Lower leg skin (tissue), 4 donors: ENCODE measurements at regions not wholly inside any gene's neighbourhood (a gene's known extent, or its start where the extent isn't known, plus 50 kb on each side); places are given as distances from the start of the nearest gene placed in this dataset.

Source experiments
- DNase-seq, 2 donors: peaks; one replicate each; pipeline ENCODE4 v3.0.0-alpha.2; 2019; ENCODE audit warnings: low spot score in 2 of 2
- H3K4me3 ChIP-seq: fragments of 200-600 bp; sonication (generic); 2 replicates; pipeline ENCODE4 v1.5.1; 2017; ENCODE audit warnings: mild to moderate bottlenecking, low read depth; ENCODE audit not compliant: poor library complexity, severe bottlenecking
- POLR2A ChIP-seq, 2 donors: fragments of 450-650 bp; IDR thresholded peaks; one replicate each; pipeline ENCODE4 v1.6.1; 2016 to 2017; ENCODE audit warnings: antibody characterized with exemption in 2 of 2, mild to moderate bottlenecking in 1 of 2, moderate library complexity in 1 of 2
- WGBS, 2 donors: methylation state at CpG; one replicate each; pipeline ENCODE4 v1.1.5; 2018; 5-methylcytosine and 5-hydroxymethylcytosine counted together
- intact Hi-C: fragments of 100-400 bp; cut with DNase I; formaldehyde crosslinking; loops from one replicate; pipeline ENCODE4 v1.15.0; 2023; ENCODE audit warnings: low total_unique reads
- TF ChIP-seq, protein P1 (sequence below), 3 donors: fragments of 450-650 bp; IDR thresholded peaks; one replicate each; pipeline ENCODE4 v1.5.1; 2016; ENCODE audit warnings: antibody characterized with exemption in 3 of 3, mild to moderate bottlenecking in 3 of 3, moderate library complexity in 2 of 3

- TF ChIP-seq, protein P1, sequence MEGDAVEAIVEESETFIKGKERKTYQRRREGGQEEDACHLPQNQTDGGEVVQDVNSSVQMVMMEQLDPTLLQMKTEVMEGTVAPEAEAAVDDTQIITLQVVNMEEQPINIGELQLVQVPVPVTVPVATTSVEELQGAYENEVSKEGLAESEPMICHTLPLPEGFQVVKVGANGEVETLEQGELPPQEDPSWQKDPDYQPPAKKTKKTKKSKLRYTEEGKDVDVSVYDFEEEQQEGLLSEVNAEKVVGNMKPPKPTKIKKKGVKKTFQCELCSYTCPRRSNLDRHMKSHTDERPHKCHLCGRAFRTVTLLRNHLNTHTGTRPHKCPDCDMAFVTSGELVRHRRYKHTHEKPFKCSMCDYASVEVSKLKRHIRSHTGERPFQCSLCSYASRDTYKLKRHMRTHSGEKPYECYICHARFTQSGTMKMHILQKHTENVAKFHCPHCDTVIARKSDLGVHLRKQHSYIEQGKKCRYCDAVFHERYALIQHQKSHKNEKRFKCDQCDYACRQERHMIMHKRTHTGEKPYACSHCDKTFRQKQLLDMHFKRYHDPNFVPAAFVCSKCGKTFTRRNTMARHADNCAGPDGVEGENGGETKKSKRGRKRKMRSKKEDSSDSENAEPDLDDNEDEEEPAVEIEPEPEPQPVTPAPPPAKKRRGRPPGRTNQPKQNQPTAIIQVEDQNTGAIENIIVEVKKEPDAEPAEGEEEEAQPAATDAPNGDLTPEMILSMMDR (IDR thresholded peaks at IDR 0.05): no peak
- TF ChIP-seq POLR2A (IDR thresholded peaks at IDR 0.05): no peak
- no peak overlapping the region for H3K4me3 ChIP-seq
- DNase-seq: no peak
- intact Hi-C loops: no loop called here
Measured at GRCh38 chr4:105074097-105074496, 72.6 kb upstream of the TET2 start.

GRCh38 chr4:105075045-105075444, 71.6 kb upstream of the TET2 start:
- no peak overlapping the region for H3K4me3 ChIP-seq
- 66 to 82% methylated on average over 2 of the region's 2 CpGs for WGBS, 2 donors
- TF ChIP-seq, protein P1 (IDR thresholded peaks at IDR 0.05): no peak
- TF ChIP-seq POLR2A (IDR thresholded peaks at IDR 0.05): no peak
- intact Hi-C loops: no loop called here
- DNase-seq: no peak

- no peak overlapping the region for H3K4me3 ChIP-seq
- DNase-seq: peak in 1 of 2 donors; percentile 14
- intact Hi-C loops: no loop called here
- TF ChIP-seq, protein P1 (IDR thresholded peaks at IDR 0.05): no peak
- no peak for TF ChIP-seq POLR2A (IDR thresholded peaks at IDR 0.05)
- 13 to 15% methylated on average over 10 of the region's 10 CpGs for WGBS, 2 donors
Measured at GRCh38 chr4:105088110-105088879, 58.4 kb upstream of the TET2 start.

- 16 to 36% methylated on average over 1 of the region's 1 CpG for WGBS, 2 donors
- intact Hi-C loops: no loop called here
- H3K4me3 ChIP-seq: no peak overlapping the region
- TF ChIP-seq POLR2A (IDR thresholded peaks at IDR 0.05): no peak
- TF ChIP-seq, protein P1 (IDR thresholded peaks at IDR 0.05): no peak
- peak in 1 of 2 donors; percentile 22 for DNase-seq
Measured at GRCh38 chr4:105092356-105092755, 54.3 kb upstream of the TET2 start.

- WGBS, 2 donors: 22 to 23% methylated on average over 1 of the region's 1 CpG
- intact Hi-C loops: no loop called here
- no peak for DNase-seq
- no peak overlapping the region for H3K4me3 ChIP-seq
- TF ChIP-seq, protein P1 (IDR thresholded peaks at IDR 0.05): no peak
- no peak for TF ChIP-seq POLR2A (IDR thresholded peaks at IDR 0.05)
Measured at GRCh38 chr4:105092768-105093167, 53.9 kb upstream of the TET2 start.

GRCh38 chr4:105093975-105094374, 52.7 kb upstream of the TET2 start:
- 65 to 74% methylated on average over 2 of the region's 2 CpGs for WGBS, 2 donors
- DNase-seq: no peak
- no peak overlapping the region for H3K4me3 ChIP-seq
- no peak for TF ChIP-seq POLR2A (IDR thresholded peaks at IDR 0.05)
- TF ChIP-seq, protein P1 (IDR thresholded peaks at IDR 0.05): no peak
- intact Hi-C loops: no loop called here
